Loucy (cell line): ENCODE measurements at regions not wholly inside any gene's neighbourhood (a gene's known extent, or its start where the extent isn't known, plus 50 kb on each side); places are given as distances from the start of the nearest gene placed in this dataset.

Experiments
- H2AFZ ChIP-seq: fragments of 200-600 bp; sonication (generic); 2 replicates; pipeline ENCODE4 v1.6.0; 2016; ENCODE audit warnings: antibody characterized with exemption, mild to moderate bottlenecking, low read length, moderate library complexity
- H3F3A ChIP-seq: fragments of 200-600 bp; 2 replicates; pipeline ENCODE4 v1.6.0; 2016; ENCODE audit warnings: antibody characterized with exemption, low read depth, mild to moderate bottlenecking
- H3K27me3 ChIP-seq: fragments of 200-600 bp; sonication (generic); 2 replicates; pipeline ENCODE4 v1.6.1; 2014; ENCODE audit warnings: low read length, mild to moderate bottlenecking; ENCODE audit not compliant: insufficient read depth, poor library complexity, severe bottlenecking
- H3K36me3 ChIP-seq: fragments of 200-600 bp; sonication (generic); 2 replicates; pipeline ENCODE4 v1.6.1; 2016; ENCODE audit warnings: low read length; ENCODE audit not compliant: insufficient read depth
- H3K4me1 ChIP-seq: fragments of 200-600 bp; sonication (generic); 2 replicates; pipeline ENCODE4 v1.5.1; 2014; ENCODE audit warnings: low read length, mild to moderate bottlenecking; ENCODE audit not compliant: insufficient read depth, poor library complexity, severe bottlenecking
- H3K4me2 ChIP-seq: fragments of 200-600 bp; sonication (generic); 2 replicates; pipeline ENCODE4 v1.6.0; 2014; ENCODE audit warnings: antibody characterized with exemption, low read length, low read depth, mild to moderate bottlenecking; ENCODE audit not compliant: poor library complexity, severe bottlenecking
- H3K4me3 ChIP-seq: fragments of 200-600 bp; sonication (generic); 2 replicates; pipeline ENCODE4 v1.5.1; 2014; ENCODE audit warnings: low read length, mild to moderate bottlenecking, mixed read lengths; ENCODE audit not compliant: poor library complexity, severe bottlenecking
- H3K79me2 ChIP-seq: fragments of 200-600 bp; sonication (generic); 2 replicates; pipeline ENCODE4 v1.6.1; 2014; ENCODE audit warnings: low read length; ENCODE audit not compliant: insufficient read depth
- H3K9ac ChIP-seq: fragments of 200-600 bp; sonication (generic); 2 replicates; pipeline ENCODE4 v1.6.0; 2014; ENCODE audit warnings: mild to moderate bottlenecking, low read depth, low read length, moderate library complexity; ENCODE audit not compliant: poor library complexity, severe bottlenecking
- H3K9me2 ChIP-seq: fragments of 200-600 bp; sonication (generic); replicated peaks from 2 replicates; pipeline ENCODE4 v1.6.1; 2016; ENCODE audit warnings: low read depth, low read length, mixed read lengths
- H3K9me3 ChIP-seq: fragments of 200-600 bp; sonication (generic); 2 replicates; pipeline ENCODE4 v1.6.1; 2014; ENCODE audit warnings: mild to moderate bottlenecking, antibody characterized with exemption, low read length, low read depth; ENCODE audit not compliant: insufficient read depth
- H4K20me1 ChIP-seq: fragments of 200-600 bp; sonication (generic); 2 replicates; pipeline ENCODE4 v1.6.0; 2014; ENCODE audit warnings: antibody characterized with exemption, low read length, mild to moderate bottlenecking; ENCODE audit not compliant: insufficient read depth, poor library complexity, severe bottlenecking
- CTCF ChIP-seq: fragments of 200-600 bp; sonication (generic); conservative IDR thresholded peaks from 2 replicates; pipeline ENCODE4 v1.5.1; 2014; ENCODE audit warnings: mild to moderate bottlenecking, antibody characterized with exemption, low read length
- EZH2phosphoT487 ChIP-seq: fragments of 200-600 bp; IDR thresholded peaks from 2 replicates; pipeline ENCODE4 v1.6.1; 2018; ENCODE audit warnings: antibody characterized with exemption, mild to moderate bottlenecking, moderate library complexity, borderline replicate concordance

- TF ChIP-seq CTCF (no peak), EZH2phosphoT487 (no peak)
- Histone ChIP-seq H3K79me2 (no peaks in the 10 kb centered on the region), H3K4me1 (no peaks in the 10 kb centered on the region), H3K36me3 (no peaks in the 10 kb centered on the region), H3F3A (no peaks in the 10 kb centered on the region), H3K9me2 (no peaks in the 10 kb centered on the region), H3K4me2 (no peak overlapping the region), H2AFZ (no peak overlapping the region), H3K27me3 (no peaks in the 10 kb centered on the region), H4K20me1 (no peaks in the 10 kb centered on the region), H3K4me3 (no peak overlapping the region), H3K9ac (no peak overlapping the region), H3K9me3 (no peaks in the 10 kb centered on the region)
Observed at GRCh38 chr5:114988096-114988495, 181.6 kb downstream of the TRIM36 start.

- no peaks in the 10 kb centered on the region for H3K36me3 ChIP-seq
- no peaks in the 10 kb centered on the region for H3K79me2 ChIP-seq
- no peak overlapping the region for H3K4me2 ChIP-seq
- H3K4me1 ChIP-seq: no peaks in the 10 kb centered on the region
- no peak overlapping the region for H3K4me3 ChIP-seq
- H3K27me3 ChIP-seq: no peaks in the 10 kb centered on the region
- no peaks in the 10 kb centered on the region for H4K20me1 ChIP-seq
- H3F3A ChIP-seq: no peaks in the 10 kb centered on the region
- H3K9ac ChIP-seq: no peak overlapping the region
- H2AFZ ChIP-seq: no peak overlapping the region
- H3K9me2 ChIP-seq: no peaks in the 10 kb centered on the region
- TF ChIP-seq CTCF (no peak), EZH2phosphoT487 (no peak)
- no peaks in the 10 kb centered on the region for H3K9me3 ChIP-seq
Observed at GRCh38 chr5:114984796-114985195, 184.9 kb downstream of the TRIM36 start.

- no peaks in the 10 kb centered on the region for H3K27me3 ChIP-seq
- no peaks in the 10 kb centered on the region for H3K9me3 ChIP-seq
- no peaks in the 10 kb centered on the region for H3K9me2 ChIP-seq
- no peak overlapping the region for H3K4me2 ChIP-seq
- H2AFZ ChIP-seq: no peak overlapping the region
- no peak for TF ChIP-seq CTCF
- H3K4me3 ChIP-seq: no peak overlapping the region
- no peaks in the 10 kb centered on the region for H3F3A ChIP-seq
- no peaks in the 10 kb centered on the region for H4K20me1 ChIP-seq
- H3K79me2 ChIP-seq: no peaks in the 10 kb centered on the region
- H3K36me3 ChIP-seq: no peaks in the 10 kb centered on the region
- no peak overlapping the region for H3K9ac ChIP-seq
- H3K4me1 ChIP-seq: no peaks in the 10 kb centered on the region
Observed at GRCh38 chr5:114981111-114981510, 188.6 kb downstream of the TRIM36 start.
